Sigmoid colon (tissue), 4 donors: ENCODE measurements at regions not wholly inside any gene's neighbourhood (a gene's known extent, or its start where the extent isn't known, plus 50 kb on each side); places are given as distances from the start of the nearest gene placed in this dataset.

Experiments
- EP300 ChIP-seq, 4 donors: sonication (generic); formaldehyde crosslinking; IDR thresholded peaks; one replicate each; pipeline ENCODE4 v1.6.1; 2017; ENCODE audit warnings: antibody characterized with exemption in 4 of 4
- POLR2A ChIP-seq, 2 donors: fragments of 450-650 bp; IDR thresholded peaks; one replicate each; pipeline ENCODE4 v1.6.1; 2016; ENCODE audit warnings: antibody characterized with exemption in 2 of 2, mild to moderate bottlenecking in 2 of 2, moderate library complexity in 2 of 2
- TF ChIP-seq, protein P1 (sequence below), 4 experiments: fragments of 450-650 bp in 3 of 4; fragments of 200-600 bp in 1 of 4; IDR thresholded peaks; one replicate each; pipeline ENCODE4 v1.5.1; 2016 to 2019; ENCODE audit warnings: antibody characterized with exemption in 4 of 4, mild to moderate bottlenecking in 3 of 4, moderate library complexity in 2 of 4

DNA sequence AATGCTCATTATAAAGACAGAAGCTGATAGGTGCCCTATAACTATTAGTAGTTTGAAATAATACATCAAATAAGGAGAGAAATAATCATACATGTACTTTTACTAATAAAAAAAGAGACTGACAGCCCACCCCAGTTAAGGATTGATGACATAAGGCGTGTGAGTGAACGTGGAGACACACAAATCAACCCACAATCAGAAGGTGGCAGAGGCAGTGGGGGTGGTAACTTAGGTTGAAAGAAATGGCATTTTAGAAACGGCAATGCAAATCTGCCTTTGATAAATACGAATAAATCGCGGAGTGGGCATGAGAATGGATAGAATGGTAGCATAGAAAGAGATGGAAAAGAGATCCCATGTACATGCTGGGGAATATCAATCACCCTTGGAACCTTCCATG is 256.2 kb upstream of the ATP10A start:
- TF ChIP-seq, protein P1, sequence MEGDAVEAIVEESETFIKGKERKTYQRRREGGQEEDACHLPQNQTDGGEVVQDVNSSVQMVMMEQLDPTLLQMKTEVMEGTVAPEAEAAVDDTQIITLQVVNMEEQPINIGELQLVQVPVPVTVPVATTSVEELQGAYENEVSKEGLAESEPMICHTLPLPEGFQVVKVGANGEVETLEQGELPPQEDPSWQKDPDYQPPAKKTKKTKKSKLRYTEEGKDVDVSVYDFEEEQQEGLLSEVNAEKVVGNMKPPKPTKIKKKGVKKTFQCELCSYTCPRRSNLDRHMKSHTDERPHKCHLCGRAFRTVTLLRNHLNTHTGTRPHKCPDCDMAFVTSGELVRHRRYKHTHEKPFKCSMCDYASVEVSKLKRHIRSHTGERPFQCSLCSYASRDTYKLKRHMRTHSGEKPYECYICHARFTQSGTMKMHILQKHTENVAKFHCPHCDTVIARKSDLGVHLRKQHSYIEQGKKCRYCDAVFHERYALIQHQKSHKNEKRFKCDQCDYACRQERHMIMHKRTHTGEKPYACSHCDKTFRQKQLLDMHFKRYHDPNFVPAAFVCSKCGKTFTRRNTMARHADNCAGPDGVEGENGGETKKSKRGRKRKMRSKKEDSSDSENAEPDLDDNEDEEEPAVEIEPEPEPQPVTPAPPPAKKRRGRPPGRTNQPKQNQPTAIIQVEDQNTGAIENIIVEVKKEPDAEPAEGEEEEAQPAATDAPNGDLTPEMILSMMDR (IDR thresholded peaks at IDR 0.05) = no peak
- TF ChIP-seq POLR2A (IDR thresholded peaks at IDR 0.05) = no peak
- no peak for TF ChIP-seq EP300 (IDR thresholded peaks at IDR 0.05)
